ENCODE measurements at regions not wholly inside any gene's neighbourhood (a gene's known extent, or its start where the extent isn't known, plus 50 kb on each side); places are given as distances from the start of the nearest gene placed in this dataset.

- H3K4me3 Mint-ChIP-seq, result peak overlapping the region; percentile 52
- no peaks in the 10 kb centered on the region; the same call in 1 of the 2 replicates for H3F3A ChIP-seq (replicated peaks; ENCODE audit: low read depth)
- no peaks in the 10 kb centered on the region for H3K9me3 Mint-ChIP-seq
- H2AFZ ChIP-seq, result no peak overlapping the region
- no peaks in the 10 kb centered on the region for H4K20me1 ChIP-seq (replicated peaks; ENCODE audit: insufficient read depth)
- H3K27ac Mint-ChIP-seq, result peak overlapping the region; percentile 76
- no peaks in the 10 kb centered on the region; the same call in 2 of the 3 replicates for H3K36me3 Mint-ChIP-seq (ENCODE audit: low read depth)
- ATAC-seq, result peak; percentile 98
- no peaks in the 10 kb centered on the region for H3K27me3 ChIP-seq (ENCODE audit: insufficient read depth)
- peaks cover 84% of the 10 kb centered on the region for H3K79me2 ChIP-seq (replicated peaks; ENCODE audit: insufficient read depth)
- H3K36me3 ChIP-seq (ENCODE audit: insufficient read depth), result no peaks in the 10 kb centered on the region
- peak overlapping the region; percentile 65 for H3K27ac ChIP-seq (ENCODE audit: low read depth)
- DNase-seq (ENCODE audit: low spot score), result peak; percentile 79
- H3K4me3 ChIP-seq, result peak overlapping the region; percentile 30
- H3K4me1 Mint-ChIP-seq, result peaks cover 77% of the 10 kb centered on the region
- TF ChIP-seq CREB1 (CRISPR knock-in tag; IDR thresholded peaks at IDR 0.05; ENCODE audit: low read depth) (no peak), JUNB (IDR thresholded peaks at IDR 0.05; ENCODE audit: unreplicated experiment) (no peak), NANOG (IDR thresholded peaks at IDR 0.05; ENCODE audit: borderline replicate concordance) (no peak; the same call in 1 of the 2 replicates), ZNF331 (CRISPR knock-in tag; IDR thresholded peaks at IDR 0.05; ENCODE audit: low read depth) (no peak), ZNF114 (CRISPR knock-in tag; IDR thresholded peaks at IDR 0.05) (no peak), ZNF462 (CRISPR knock-in tag; IDR thresholded peaks at IDR 0.05) (peak; percentile 58; the same call in 1 of the 2 replicates)
- H3K9me2 ChIP-seq (ENCODE audit: insufficient read depth), result no peaks in the 10 kb centered on the region
- peak overlapping the region; percentile 64 for H3K4me2 ChIP-seq
- H3K27me3 Mint-ChIP-seq (ENCODE audit: insufficient read depth, low read depth, poor library complexity), result peaks cover 5% of the 10 kb centered on the region
- peaks cover 71% of the 10 kb centered on the region for H3K4me1 ChIP-seq (ENCODE audit: insufficient read depth)
Observed at GRCh38 chr11:129252621-129253020, 60.5 kb upstream of the ARHGAP32 start.

GRCh38 chr11:129251067-129251466, 58.9 kb upstream of the ARHGAP32 start:
- Histone ChIP-seq H3K36me3 (ENCODE audit: insufficient read depth) (no peaks in the 10 kb centered on the region), H3K79me2 (replicated peaks; ENCODE audit: insufficient read depth) (peaks cover 85% of the 10 kb centered on the region), H3K4me2 (peak overlapping the region; percentile 7), H2AFZ (no peak overlapping the region), H3K27ac (ENCODE audit: low read depth) (no peak overlapping the region), H4K20me1 (replicated peaks; ENCODE audit: insufficient read depth) (no peaks in the 10 kb centered on the region), H3F3A (replicated peaks; ENCODE audit: low read depth) (no peaks in the 10 kb centered on the region; the same call in 1 of the 2 replicates), H3K9me2 (ENCODE audit: insufficient read depth) (no peaks in the 10 kb centered on the region), H3K4me3 (no peak overlapping the region), H3K27me3 (ENCODE audit: insufficient read depth) (no peaks in the 10 kb centered on the region), H3K4me1 (ENCODE audit: insufficient read depth) (peaks cover 71% of the 10 kb centered on the region)
- DNase-seq (ENCODE audit: low spot score) (no peak), ATAC-seq (no peak)
- Mint-ChIP-seq H3K27ac (peak overlapping the region; percentile 27; the same call in 1 of the 2 replicates), H3K4me1 (peaks cover 64% of the 10 kb centered on the region), H3K4me3 (no peak overlapping the region), H3K9me3 (no peaks in the 10 kb centered on the region), H3K36me3 (ENCODE audit: low read depth) (no peaks in the 10 kb centered on the region; the same call in 2 of the 3 replicates), H3K27me3 (ENCODE audit: insufficient read depth, low read depth, poor library complexity) (peaks cover 5% of the 10 kb centered on the region)
- TF ChIP-seq JUNB (IDR thresholded peaks at IDR 0.05; ENCODE audit: unreplicated experiment) (no peak), NANOG (IDR thresholded peaks at IDR 0.05; ENCODE audit: borderline replicate concordance) (no peak), EZH2 (IDR thresholded peaks at IDR 0.05; ENCODE audit: low read depth, unreplicated experiment) (no peak), ZNF114 (CRISPR knock-in tag; IDR thresholded peaks at IDR 0.05) (no peak)

Measured in GM23338 (cell line).